Nephron progenitor cell (in vitro differentiated cells): ENCODE measurements at regions not wholly inside any gene's neighbourhood (a gene's known extent, or its start where the extent isn't known, plus 50 kb on each side); places are given as distances from the start of the nearest gene placed in this dataset.

Experiments
- DNase-seq: peaks from one replicate; pipeline ENCODE4 v3.0.0; 2021
- H3K27ac Mint-ChIP-seq: 2 replicates; pipeline ENCODE4 v1.8.0; 2021; ENCODE audit warnings: mild to moderate bottlenecking, moderate library complexity, mixed read lengths
- H3K27me3 Mint-ChIP-seq: 2 replicates; pipeline ENCODE4 v1.8.0; 2021; ENCODE audit warnings: mild to moderate bottlenecking, low read depth, mixed read lengths; ENCODE audit not compliant: poor library complexity
- H3K36me3 Mint-ChIP-seq: 2 replicates; pipeline ENCODE4 v1.8.0; 2021; ENCODE audit warnings: low read depth, mixed read lengths
- H3K4me1 Mint-ChIP-seq: 2 replicates; pipeline ENCODE4 v1.8.0; 2021; ENCODE audit warnings: mixed read lengths
- H3K4me3 Mint-ChIP-seq: 2 replicates; pipeline ENCODE4 v1.8.0; 2021; ENCODE audit warnings: mild to moderate bottlenecking, moderate library complexity, mixed read lengths
- H3K9me3 Mint-ChIP-seq: 2 replicates; pipeline ENCODE4 v1.8.0; 2021; ENCODE audit warnings: mild to moderate bottlenecking, moderate library complexity, mixed read lengths
- CTCF ChIP-seq: fragments of 200-600 bp; sonication (generic); IDR thresholded peaks from 2 replicates; pipeline ENCODE4 v1.5.0; 2021; ENCODE audit warnings: antibody characterized with exemption

DNA sequence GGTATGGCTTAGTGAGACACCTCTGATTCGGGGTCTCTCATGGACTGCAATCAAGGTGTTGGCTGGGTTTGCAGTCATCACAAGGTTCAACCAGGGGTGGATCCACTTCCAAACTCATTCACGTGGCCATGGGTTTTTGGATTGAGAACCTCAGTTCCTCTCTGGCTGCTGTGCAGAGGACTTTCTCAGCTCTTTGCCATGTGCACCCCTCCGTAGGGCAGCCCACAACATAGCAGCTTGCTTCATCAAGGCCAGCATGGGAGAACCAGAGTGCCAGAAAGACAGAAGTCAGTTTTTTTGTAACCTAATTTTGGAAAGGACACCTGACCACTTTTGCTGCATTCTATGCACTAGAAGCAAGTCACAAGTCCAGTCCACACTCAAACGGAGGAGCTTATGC lies 154.9 kb downstream of the PJA1 start:
- no peak overlapping the region for H3K4me3 Mint-ChIP-seq
- TF ChIP-seq CTCF = no peak
- no peak for DNase-seq
- H3K27me3 Mint-ChIP-seq = peaks cover 3% of the 10 kb centered on the region
- H3K9me3 Mint-ChIP-seq = peaks cover 51% of the 10 kb centered on the region
- H3K4me1 Mint-ChIP-seq = peaks cover under 1% of the 10 kb centered on the region
- no peak overlapping the region for H3K27ac Mint-ChIP-seq
- no peaks in the 10 kb centered on the region for H3K36me3 Mint-ChIP-seq

DNA sequence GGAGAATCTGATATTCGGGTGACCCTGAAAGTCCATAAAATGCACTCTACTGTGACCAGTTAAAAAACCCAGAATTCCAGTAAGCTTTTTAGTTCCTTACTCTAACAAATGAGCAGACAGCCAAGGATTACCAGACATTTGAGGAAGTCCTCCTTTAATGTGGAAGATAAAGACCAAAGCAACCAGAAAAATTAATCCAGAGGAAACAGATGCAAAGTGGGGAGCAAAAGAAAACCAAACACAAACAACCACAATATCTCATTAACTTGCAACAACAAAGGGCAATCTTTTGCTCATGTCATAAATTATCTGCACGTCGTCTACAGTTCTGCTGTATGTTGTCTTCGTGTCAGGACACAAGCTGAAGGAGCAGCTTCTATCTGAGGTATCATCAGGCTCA lies 164.4 kb downstream of the PJA1 start:
- no peak for TF ChIP-seq CTCF
- Mint-ChIP-seq H3K27me3 (peaks cover 6% of the 10 kb centered on the region), H3K4me1 (peaks cover 16% of the 10 kb centered on the region), H3K36me3 (no peaks in the 10 kb centered on the region), H3K4me3 (no peak overlapping the region), H3K9me3 (peaks cover 32% of the 10 kb centered on the region), H3K27ac (no peak overlapping the region)
- no peak for DNase-seq

- Mint-ChIP-seq H3K4me3 (no peak overlapping the region), H3K27ac (no peak overlapping the region), H3K36me3 (no peaks in the 10 kb centered on the region), H3K27me3 (peaks cover 9% of the 10 kb centered on the region), H3K4me1 (peaks cover 25% of the 10 kb centered on the region), H3K9me3 (peaks cover 33% of the 10 kb centered on the region)
- TF ChIP-seq CTCF = no peak
- DNase-seq = no peak
Observed at GRCh38 chrX:68999931-69000330, 165.3 kb downstream of the PJA1 start.

GRCh38 chrX:68999356-68999755 lies 165.9 kb downstream of the PJA1 start:
- Mint-ChIP-seq H3K36me3 (no peaks in the 10 kb centered on the region), H3K27ac (no peak overlapping the region), H3K4me1 (peaks cover 25% of the 10 kb centered on the region), H3K4me3 (no peak overlapping the region), H3K27me3 (peaks cover 9% of the 10 kb centered on the region), H3K9me3 (peaks cover 29% of the 10 kb centered on the region)
- TF ChIP-seq CTCF = no peak
- DNase-seq = no peak

DNA sequence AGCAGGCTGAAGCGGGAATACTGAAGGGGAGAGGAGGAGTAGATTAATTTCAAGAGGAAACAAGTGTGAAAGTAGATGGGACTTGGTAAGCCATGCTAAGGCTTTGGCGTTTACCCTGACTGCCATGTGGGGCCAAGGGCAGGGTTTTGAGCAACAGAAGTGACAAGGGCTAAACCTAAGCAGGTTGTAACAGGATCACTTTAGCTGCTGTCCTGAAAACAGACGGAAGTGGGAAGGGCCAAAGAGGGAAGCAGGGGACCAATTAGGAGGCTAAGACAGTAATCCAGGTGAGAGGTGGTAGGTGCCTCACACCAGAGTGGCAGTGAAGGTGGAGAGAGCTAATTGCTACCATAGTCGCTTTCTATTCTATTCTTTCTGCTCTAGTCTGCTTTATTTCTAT lies 166.5 kb downstream of the PJA1 start:
- no peak for DNase-seq
- Mint-ChIP-seq H3K27me3 (peaks cover 9% of the 10 kb centered on the region), H3K36me3 (no peaks in the 10 kb centered on the region), H3K27ac (no peak overlapping the region), H3K4me3 (no peak overlapping the region), H3K9me3 (peaks cover 30% of the 10 kb centered on the region), H3K4me1 (peaks cover 25% of the 10 kb centered on the region)
- no peak for TF ChIP-seq CTCF

DNA sequence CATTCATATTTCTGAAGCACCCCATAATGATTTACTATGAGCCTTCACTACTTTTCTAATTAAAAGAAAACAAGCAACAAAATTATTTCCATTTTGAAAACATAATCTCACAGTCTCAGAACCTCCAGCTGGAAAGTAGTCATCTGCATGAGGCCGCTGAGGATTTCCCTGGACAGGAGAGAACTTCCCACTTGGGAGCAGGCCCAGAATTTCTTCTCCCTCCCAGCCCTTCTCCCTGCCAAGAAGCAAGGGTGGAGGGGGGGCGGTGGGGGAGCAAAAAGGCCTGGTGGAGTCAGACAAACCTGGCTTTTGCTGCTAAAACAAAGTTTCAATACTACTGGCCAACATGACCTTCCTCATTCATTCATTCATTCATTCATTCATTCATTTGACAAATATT lies 167.3 kb downstream of the PJA1 start:
- Mint-ChIP-seq H3K27ac (no peak overlapping the region), H3K4me3 (no peak overlapping the region), H3K36me3 (no peaks in the 10 kb centered on the region), H3K27me3 (peaks cover 9% of the 10 kb centered on the region), H3K4me1 (peaks cover 25% of the 10 kb centered on the region), H3K9me3 (peaks cover 35% of the 10 kb centered on the region)
- no peak for TF ChIP-seq CTCF
- DNase-seq = no peak
